Prostate gland (tissue), 2 donors: ENCODE measurements at regions not wholly inside any gene's neighbourhood (a gene's known extent, or its start where the extent isn't known, plus 50 kb on each side); places are given as distances from the start of the nearest gene placed in this dataset.

Source experiments
- DNase-seq: peaks from one replicate; pipeline ENCODE4 v3.0.0-alpha.2; 2019; ENCODE audit warnings: low spot score
- H3K27ac ChIP-seq, 2 donors: fragments of 200-600 bp; sonication (generic); 2 replicates each; pipeline ENCODE4 v1.5.1; 2017 to 2019
- H3K27me3 ChIP-seq: fragments of 200-600 bp; sonication (generic); replicated peaks from 2 replicates; pipeline ENCODE4 v1.5.1; 2019; ENCODE audit not compliant: insufficient read depth
- H3K36me3 ChIP-seq, 2 donors: fragments of 200-600 bp; sonication (generic); 1 replicate in 1 of 2; 2 replicates in 1 of 2; pipeline versions ENCODE4 v1.5.1 to v1.8.1; 2017 to 2019
- H3K4me1 ChIP-seq: fragments of 200-600 bp; sonication (generic); replicated peaks from 2 replicates; pipeline ENCODE4 v1.5.1; 2019
- H3K4me3 ChIP-seq, 2 donors: fragments of 200-600 bp; sonication (generic); 2 replicates each; pipeline ENCODE4 v1.5.1; 2017 to 2019
- H3K9me3 ChIP-seq: fragments of 200-600 bp; sonication (generic); 2 replicates; pipeline ENCODE4 v1.5.1; 2017
- POLR2A ChIP-seq: fragments of 450-650 bp; IDR thresholded peaks from one replicate; pipeline ENCODE4 v1.6.1; 2016; ENCODE audit warnings: antibody characterized with exemption, mild to moderate bottlenecking
- POLR2AphosphoS5 ChIP-seq: sonication (generic); formaldehyde crosslinking; IDR thresholded peaks from one replicate; pipeline ENCODE4 v1.6.1; 2017; ENCODE audit warnings: antibody characterized with exemption
- WGBS: methylation state at CpG from one replicate; pipeline ENCODE4 v1.1.5; 2018; 5-methylcytosine and 5-hydroxymethylcytosine counted together
- intact Hi-C: fragments of 100-400 bp; cut with DNase I; formaldehyde crosslinking; loops from one replicate; pipeline ENCODE4 v1.14.2; 2022
- TF ChIP-seq, protein P1 (sequence below), 4 experiments: fragments of 200-600 bp in 2 of 4; fragments of 450-650 bp in 2 of 4; sonication (generic) in 2 of 4; IDR thresholded peaks; 1 replicate in 3 of 4; 2 replicates in 1 of 4; pipeline ENCODE4 v1.5.1; 2016 to 2019; ENCODE audit warnings: antibody characterized with exemption in 4 of 4, mild to moderate bottlenecking in 2 of 4, moderate library complexity in 2 of 4

DNA sequence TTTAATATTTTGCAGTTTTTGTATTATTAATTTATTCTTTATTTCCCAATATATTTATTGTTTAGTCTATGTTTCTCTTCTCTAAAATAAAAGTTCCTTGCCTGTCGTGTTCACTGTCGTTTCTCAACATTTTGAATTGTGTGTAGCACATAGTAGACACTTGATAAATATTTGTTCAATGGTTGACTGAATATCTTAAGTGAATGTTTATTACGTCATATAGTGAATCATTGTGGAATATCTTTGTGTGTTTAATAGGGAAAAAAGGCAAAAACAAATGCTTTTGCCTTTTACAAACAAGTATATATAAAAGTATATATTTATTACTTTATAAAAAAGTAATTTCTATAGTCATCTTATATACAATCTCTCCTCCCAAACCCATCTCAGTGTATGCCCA, 572.3 kb downstream of the EPHA3 start:
- no peaks in the 10 kb centered on the region for H3K9me3 ChIP-seq
- intact Hi-C loops = no loop called here
- DNase-seq = no peak
- no peak overlapping the region for H3K4me3 ChIP-seq
- no peak overlapping the region for H3K27ac ChIP-seq
- TF ChIP-seq, protein P1, sequence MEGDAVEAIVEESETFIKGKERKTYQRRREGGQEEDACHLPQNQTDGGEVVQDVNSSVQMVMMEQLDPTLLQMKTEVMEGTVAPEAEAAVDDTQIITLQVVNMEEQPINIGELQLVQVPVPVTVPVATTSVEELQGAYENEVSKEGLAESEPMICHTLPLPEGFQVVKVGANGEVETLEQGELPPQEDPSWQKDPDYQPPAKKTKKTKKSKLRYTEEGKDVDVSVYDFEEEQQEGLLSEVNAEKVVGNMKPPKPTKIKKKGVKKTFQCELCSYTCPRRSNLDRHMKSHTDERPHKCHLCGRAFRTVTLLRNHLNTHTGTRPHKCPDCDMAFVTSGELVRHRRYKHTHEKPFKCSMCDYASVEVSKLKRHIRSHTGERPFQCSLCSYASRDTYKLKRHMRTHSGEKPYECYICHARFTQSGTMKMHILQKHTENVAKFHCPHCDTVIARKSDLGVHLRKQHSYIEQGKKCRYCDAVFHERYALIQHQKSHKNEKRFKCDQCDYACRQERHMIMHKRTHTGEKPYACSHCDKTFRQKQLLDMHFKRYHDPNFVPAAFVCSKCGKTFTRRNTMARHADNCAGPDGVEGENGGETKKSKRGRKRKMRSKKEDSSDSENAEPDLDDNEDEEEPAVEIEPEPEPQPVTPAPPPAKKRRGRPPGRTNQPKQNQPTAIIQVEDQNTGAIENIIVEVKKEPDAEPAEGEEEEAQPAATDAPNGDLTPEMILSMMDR (IDR thresholded peaks at IDR 0.05) = no peak
- TF ChIP-seq POLR2AphosphoS5 (no peak), POLR2A (no peak)
- H3K27me3 ChIP-seq = no peaks in the 10 kb centered on the region
- H3K36me3 ChIP-seq = no peaks in the 10 kb centered on the region
- H3K4me1 ChIP-seq = no peaks in the 10 kb centered on the region
- 81% methylated on average over 3 of the region's 3 CpGs for WGBS

DNA sequence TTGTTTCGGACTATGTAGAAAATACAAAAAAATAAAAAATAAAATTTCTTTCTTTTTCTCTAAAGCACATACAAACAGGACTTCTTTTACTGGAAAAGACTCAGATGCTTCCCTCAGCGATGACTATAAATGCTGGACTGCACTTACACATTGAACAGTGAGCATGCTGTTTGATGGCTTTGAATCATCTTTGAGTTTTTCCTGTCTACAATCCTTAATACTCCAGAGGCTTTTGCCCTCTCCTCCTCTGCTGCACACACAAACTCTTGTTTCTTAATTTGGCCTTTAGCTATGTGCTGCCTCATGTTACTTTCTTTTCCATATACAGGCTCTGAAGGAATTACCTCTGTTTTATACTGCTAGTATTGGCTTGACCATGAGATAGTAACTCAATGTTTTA, 575.1 kb downstream of the EPHA3 start:
- intact Hi-C loops = no loop called here
- no peaks in the 10 kb centered on the region for H3K27me3 ChIP-seq
- H3K27ac ChIP-seq = no peak overlapping the region
- no peaks in the 10 kb centered on the region for H3K36me3 ChIP-seq
- H3K9me3 ChIP-seq = no peaks in the 10 kb centered on the region
- no peaks in the 10 kb centered on the region for H3K4me1 ChIP-seq
- TF ChIP-seq, protein P1 (IDR thresholded peaks at IDR 0.05) = no peak
- TF ChIP-seq POLR2A = no peak
- TF ChIP-seq POLR2AphosphoS5 = no peak
- 70% methylated on average over 2 of the region's 2 CpGs for WGBS
- H3K4me3 ChIP-seq = no peak overlapping the region
- no peak for DNase-seq

- H3K27me3 ChIP-seq = no peaks in the 10 kb centered on the region
- DNase-seq = no peak
- TF ChIP-seq, protein P1 (IDR thresholded peaks at IDR 0.05) = no peak
- TF ChIP-seq POLR2AphosphoS5 (no peak), POLR2A (no peak)
- no peak overlapping the region for H3K4me3 ChIP-seq
- intact Hi-C loops = no loop called here
- no peak overlapping the region for H3K27ac ChIP-seq
- H3K36me3 ChIP-seq = no peaks in the 10 kb centered on the region
- WGBS = 96% methylated on average over 1 of the region's 1 CpG
- no peaks in the 10 kb centered on the region for H3K4me1 ChIP-seq
- H3K9me3 ChIP-seq = no peaks in the 10 kb centered on the region
Observed at GRCh38 chr3:89685731-89686130, 578.3 kb downstream of the EPHA3 start.

DNA sequence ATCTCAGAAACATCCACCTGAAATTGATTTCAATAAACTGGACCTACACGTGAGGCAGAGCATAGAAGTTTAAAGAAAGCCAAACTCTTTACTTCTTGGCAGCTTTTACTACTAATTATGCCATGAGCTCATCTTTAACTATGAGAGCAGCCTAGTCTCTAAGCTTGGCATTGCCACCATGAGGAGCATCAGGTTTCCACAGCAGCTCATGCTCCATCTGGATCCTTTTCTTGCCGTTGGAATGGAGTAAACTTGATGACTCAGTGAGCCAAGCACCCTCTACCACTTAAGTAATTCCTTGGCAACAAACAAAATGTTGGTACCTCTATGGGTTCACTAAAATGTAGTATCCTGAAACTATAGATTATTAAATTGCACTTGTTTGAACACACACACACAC, 583.2 kb downstream of the EPHA3 start:
- Histone ChIP-seq H3K27me3 (no peaks in the 10 kb centered on the region), H3K27ac (no peak overlapping the region), H3K9me3 (no peaks in the 10 kb centered on the region), H3K4me1 (no peaks in the 10 kb centered on the region), H3K36me3 (no peaks in the 10 kb centered on the region), H3K4me3 (no peak overlapping the region)
- 18% methylated on average over 2 of the region's 2 CpGs for WGBS
- DNase-seq = no peak
- intact Hi-C loops = no loop called here
- TF ChIP-seq POLR2A (no peak), POLR2AphosphoS5 (no peak)
- TF ChIP-seq, protein P1 (IDR thresholded peaks at IDR 0.05) = no peak

GRCh38 chr3:89692601-89693000, 585.2 kb downstream of the EPHA3 start:
- no peaks in the 10 kb centered on the region for H3K4me1 ChIP-seq
- 58% methylated on average over 1 of the region's 1 CpG for WGBS
- DNase-seq = no peak
- no peaks in the 10 kb centered on the region for H3K36me3 ChIP-seq
- intact Hi-C loops = no loop called here
- no peaks in the 10 kb centered on the region for H3K27me3 ChIP-seq
- TF ChIP-seq, protein P1 (IDR thresholded peaks at IDR 0.05) = no peak
- H3K4me3 ChIP-seq = no peak overlapping the region
- H3K9me3 ChIP-seq = no peaks in the 10 kb centered on the region
- no peak overlapping the region for H3K27ac ChIP-seq
